Astrocyte of the spinal cord (primary cell): ENCODE measurements at regions not wholly inside any gene's neighbourhood (a gene's known extent, or its start where the extent isn't known, plus 50 kb on each side); places are given as distances from the start of the nearest gene placed in this dataset.

Experiments
- DNase-seq: peaks from one replicate; pipeline ENCODE4 v3.0.0; 2011; ENCODE audit warnings: low read depth, low spot score
- H3K4me3 ChIP-seq: 2 replicates; pipeline ENCODE4 v1.5.1; 2011; ENCODE audit warnings: low read depth, mild to moderate bottlenecking, low read length, moderate library complexity
- CTCF ChIP-seq: IDR thresholded peaks from 2 replicates; pipeline ENCODE4 v1.5.1; 2012; ENCODE audit warnings: low read depth, mild to moderate bottlenecking, low read length, inconsistent platforms
- in situ Hi-C: cut with HindIII; loops from 2 replicates; pipeline ENCODE4 v1.10.0; 2017; ENCODE audit warnings: low sequenced_read_pairs

- in situ Hi-C loops = no loop called here
These were observed 1762.5 kb downstream of the SI start for GRCh38 chr3:163315786-163316185.

GRCh38 chr3:163306405-163306804, 1771.9 kb downstream of the SI start:
- TF ChIP-seq CTCF = no peak
- DNase-seq = no peak
- in situ Hi-C loops = no loop called here
- no peak overlapping the region for H3K4me3 ChIP-seq

More at GRCh38 chr3:163315786-163316185, 1762.5 kb downstream of the SI start:
- H3K4me3 ChIP-seq = no peak overlapping the region
- no peak for TF ChIP-seq CTCF
- DNase-seq = no peak

- no peak for TF ChIP-seq CTCF
- in situ Hi-C loops = no loop called here
- H3K4me3 ChIP-seq = no peak overlapping the region
- no peak for DNase-seq
These were observed 1777.1 kb downstream of the OTOL1 start for GRCh38 chr3:163273694-163274093.

GRCh38 chr3:163266731-163267130, 1770.1 kb downstream of the OTOL1 start:
- no peak for DNase-seq
- in situ Hi-C loops = no loop called here
- H3K4me3 ChIP-seq = no peak overlapping the region
- TF ChIP-seq CTCF = no peak

GRCh38 chr3:163261618-163262017, 1765.0 kb downstream of the OTOL1 start:
- DNase-seq = no peak
- in situ Hi-C loops = no loop called here

GRCh38 chr3:163261056-163261455, 1764.4 kb downstream of the OTOL1 start:
- TF ChIP-seq CTCF = no peak
- in situ Hi-C loops = no loop called here
- DNase-seq = no peak
- H3K4me3 ChIP-seq = no peak overlapping the region

More at GRCh38 chr3:163261618-163262017, 1765.0 kb downstream of the OTOL1 start:
- no peak overlapping the region for H3K4me3 ChIP-seq
- TF ChIP-seq CTCF = no peak

GRCh38 chr3:163218336-163218735, 1721.7 kb downstream of the OTOL1 start:
- H3K4me3 ChIP-seq = no peak overlapping the region
- no peak for TF ChIP-seq CTCF
- in situ Hi-C loops = no loop called here
- DNase-seq = no peak
